PC-3 (cell line): ENCODE measurements at regions not wholly inside any gene's neighbourhood (a gene's known extent, or its start where the extent isn't known, plus 50 kb on each side); places are given as distances from the start of the nearest gene placed in this dataset.

Experiments
- ATAC-seq: fragments of 200-7000 bp; cut with Tn5 transposase; 2 replicates; pipeline ENCODE4 v1.9.1; 2020; ENCODE audit warnings: mild to moderate bottlenecking, moderate library complexity
- BruUV-seq: library from RNA; stranded (reverse); fragments of 400-500 nt; replicated peaks from 2 replicates; lab custom pipeline; 2021; lab: Mats Ljungman, UMichigan
- CTCF ChIA-PET: fragments of 300-600 bp; sonication (Branson Sonifier 250); formaldehyde crosslinking; loops from one replicate; lab custom pipeline; 2022; ENCODE audit warnings: antibody characterized with exemption; lab: Charles Lee
- POLR2A ChIA-PET: fragments of 300-600 bp; sonication (Branson Sonifier 250); formaldehyde crosslinking; loops from one replicate; lab custom pipeline; 2022; ENCODE audit warnings: antibody characterized with exemption; ENCODE audit not compliant: unreplicated experiment; lab: Charles Lee
- DNase-seq: peaks from one replicate; pipeline ENCODE4 v3.0.0-alpha.2; 2015
- H2AFZ ChIP-seq: fragments of 300-600 bp; sonication (generic); 2 replicates; pipeline ENCODE4 v1.6.0; 2016; ENCODE audit warnings: antibody characterized with exemption, low read length
- H3F3A ChIP-seq: fragments of 300-600 bp; sonication (generic); one replicate; pipeline ENCODE4 v1.6.0; 2017; ENCODE audit warnings: antibody characterized with exemption, low read length, control low read depth, mild to moderate bottlenecking; ENCODE audit not compliant: unreplicated experiment
- H3K27ac ChIP-seq: fragments of 300-600 bp; sonication (generic); 2 replicates; pipeline ENCODE4 v1.5.1; 2016; ENCODE audit warnings: mild to moderate bottlenecking, low read length
- H3K27me3 ChIP-seq: fragments of 300-600 bp; sonication (generic); 2 replicates; pipeline ENCODE4 v1.6.1; 2016; ENCODE audit warnings: low read length, mixed read lengths
- H3K36me3 ChIP-seq: fragments of 300-600 bp; sonication (generic); 2 replicates; pipeline ENCODE4 v1.6.1; 2016; ENCODE audit warnings: low read depth, mixed run types, low read length, mixed read lengths
- H3K4me1 ChIP-seq: fragments of 300-600 bp; sonication (generic); 2 replicates; pipeline ENCODE4 v1.5.1; 2016; ENCODE audit warnings: low read length; ENCODE audit not compliant: insufficient read depth
- H3K4me2 ChIP-seq: fragments of 300-600 bp; sonication (generic); 2 replicates; pipeline ENCODE4 v1.6.0; 2016; ENCODE audit warnings: low read length
- H3K4me3 ChIP-seq: fragments of 300-600 bp; sonication (generic); 2 replicates; pipeline ENCODE4 v1.5.1; 2016; ENCODE audit warnings: mild to moderate bottlenecking, low read length, mixed read lengths
- H3K79me2 ChIP-seq: fragments of 300-600 bp; sonication (generic); 2 replicates; pipeline ENCODE4 v1.6.1; 2017; ENCODE audit warnings: low read length, mixed read lengths
- H3K9ac ChIP-seq: fragments of 300-600 bp; sonication (generic); 2 replicates; pipeline ENCODE4 v1.6.0; 2016; ENCODE audit warnings: mild to moderate bottlenecking, low read length
- H3K9me2 ChIP-seq: fragments of 300-600 bp; sonication (generic); replicated peaks from 2 replicates; pipeline ENCODE4 v1.6.1; 2016; ENCODE audit warnings: mixed run types, low read length, mixed read lengths
- H3K9me3 ChIP-seq: fragments of 300-600 bp; sonication (generic); 2 replicates; pipeline ENCODE4 v1.6.1; 2016; ENCODE audit warnings: low read length, mixed read lengths
- H4K20me1 ChIP-seq: fragments of 300-600 bp; sonication (generic); 2 replicates; pipeline ENCODE4 v1.6.1; 2016; ENCODE audit warnings: low read length, mixed read lengths
- EZH2 ChIP-seq: fragments of 300-600 bp; sonication (generic); IDR thresholded peaks from one replicate; pipeline ENCODE4 v1.6.1; 2017; ENCODE audit warnings: antibody characterized with exemption, mild to moderate bottlenecking, low read length; ENCODE audit not compliant: unreplicated experiment
- EZH2phosphoT487 ChIP-seq: fragments of 300-600 bp; sonication (generic); IDR thresholded peaks from 2 replicates; pipeline ENCODE4 v1.6.1; 2018; ENCODE audit warnings: mild to moderate bottlenecking, antibody characterized with exemption, low read length, borderline replicate concordance
- intact Hi-C: fragments of 100-400 bp; cut with micrococcal nuclease; formaldehyde crosslinking; loops from 2 replicates; pipeline ENCODE4 v1.9.0; 2023
- TF ChIP-seq, protein P1 (sequence below): fragments of 300-600 bp; sonication (generic); conservative IDR thresholded peaks from 2 replicates; pipeline ENCODE4 v1.5.1; 2017; ENCODE audit warnings: antibody characterized with exemption, low read depth, mild to moderate bottlenecking, low read length

DNA sequence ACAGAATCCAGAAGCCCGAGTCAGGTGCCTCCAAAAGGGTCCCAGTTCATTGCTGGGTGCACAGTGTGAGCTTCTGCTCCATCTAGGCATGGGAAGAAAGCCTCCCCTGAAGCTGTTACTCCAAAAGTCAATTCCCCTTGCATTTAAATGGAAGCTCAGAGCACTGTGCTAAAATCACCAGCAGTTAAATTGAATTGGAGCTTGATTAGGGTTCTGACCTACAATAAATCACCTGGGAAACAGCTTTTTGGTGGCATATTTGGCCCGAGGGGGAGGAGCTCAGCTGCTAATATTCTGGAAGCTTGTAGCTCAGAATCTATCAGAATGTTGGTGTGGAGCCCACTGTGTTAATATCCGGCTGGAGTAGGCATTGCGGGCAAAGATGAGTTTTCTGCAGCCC, 87.1 kb upstream of the RGMA start:
- TF ChIP-seq, protein P1, sequence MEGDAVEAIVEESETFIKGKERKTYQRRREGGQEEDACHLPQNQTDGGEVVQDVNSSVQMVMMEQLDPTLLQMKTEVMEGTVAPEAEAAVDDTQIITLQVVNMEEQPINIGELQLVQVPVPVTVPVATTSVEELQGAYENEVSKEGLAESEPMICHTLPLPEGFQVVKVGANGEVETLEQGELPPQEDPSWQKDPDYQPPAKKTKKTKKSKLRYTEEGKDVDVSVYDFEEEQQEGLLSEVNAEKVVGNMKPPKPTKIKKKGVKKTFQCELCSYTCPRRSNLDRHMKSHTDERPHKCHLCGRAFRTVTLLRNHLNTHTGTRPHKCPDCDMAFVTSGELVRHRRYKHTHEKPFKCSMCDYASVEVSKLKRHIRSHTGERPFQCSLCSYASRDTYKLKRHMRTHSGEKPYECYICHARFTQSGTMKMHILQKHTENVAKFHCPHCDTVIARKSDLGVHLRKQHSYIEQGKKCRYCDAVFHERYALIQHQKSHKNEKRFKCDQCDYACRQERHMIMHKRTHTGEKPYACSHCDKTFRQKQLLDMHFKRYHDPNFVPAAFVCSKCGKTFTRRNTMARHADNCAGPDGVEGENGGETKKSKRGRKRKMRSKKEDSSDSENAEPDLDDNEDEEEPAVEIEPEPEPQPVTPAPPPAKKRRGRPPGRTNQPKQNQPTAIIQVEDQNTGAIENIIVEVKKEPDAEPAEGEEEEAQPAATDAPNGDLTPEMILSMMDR = no peak
- TF ChIP-seq EZH2 (no peak), EZH2phosphoT487 (no peak)
- Histone ChIP-seq H3K4me1 (no peaks in the 10 kb centered on the region; the same call in 1 of the 2 replicates), H4K20me1 (no peaks in the 10 kb centered on the region), H3K79me2 (no peaks in the 10 kb centered on the region), H3K27me3 (peaks cover 20% of the 10 kb centered on the region), H3K36me3 (no peaks in the 10 kb centered on the region), H3K27ac (no peak overlapping the region), H3K4me2 (no peak overlapping the region), H2AFZ (no peak overlapping the region), H3K9me2 (no peaks in the 10 kb centered on the region), H3K4me3 (no peak overlapping the region), H3F3A (no peaks in the 10 kb centered on the region), H3K9ac (no peak overlapping the region), H3K9me3 (no peaks in the 10 kb centered on the region)
- ChIA-PET CTCF (no interaction called here), POLR2A (no interaction called here)
- DNase-seq (no peak), ATAC-seq (no peak)
- BruUV-seq = no TSS peak
- intact Hi-C loops = no loop called here

DNA sequence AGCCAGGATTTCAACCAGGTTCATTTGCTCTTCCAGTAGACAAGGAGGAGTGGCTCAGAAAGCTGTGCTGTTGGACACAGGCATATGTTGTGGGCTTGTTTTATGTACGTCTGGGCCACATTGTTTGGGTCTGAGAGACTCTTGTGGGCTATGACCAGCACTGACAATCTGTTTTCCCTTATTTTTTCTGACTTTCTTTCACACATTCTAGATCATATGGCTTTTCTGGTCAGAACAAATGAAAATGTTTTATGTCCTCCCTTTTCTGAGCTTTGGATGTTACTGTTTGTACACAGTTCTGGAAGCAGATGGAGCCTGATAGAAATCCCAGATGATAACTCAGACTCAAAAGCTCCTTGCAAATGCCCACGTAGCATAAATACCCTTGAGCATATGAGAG, 85.8 kb upstream of the RGMA start:
- Histone ChIP-seq H3K27me3 (peaks cover 31% of the 10 kb centered on the region), H3K4me2 (no peak overlapping the region), H3K79me2 (no peaks in the 10 kb centered on the region), H3K4me1 (no peaks in the 10 kb centered on the region; the same call in 1 of the 2 replicates), H3K27ac (no peak overlapping the region), H4K20me1 (no peaks in the 10 kb centered on the region), H3K4me3 (no peak overlapping the region), H3K36me3 (no peaks in the 10 kb centered on the region), H3K9ac (no peak overlapping the region), H2AFZ (no peak overlapping the region), H3K9me3 (no peaks in the 10 kb centered on the region), H3F3A (no peaks in the 10 kb centered on the region), H3K9me2 (no peaks in the 10 kb centered on the region)
- intact Hi-C loops = no loop called here
- TF ChIP-seq, protein P1 = no peak
- no peak for TF ChIP-seq EZH2phosphoT487
- TF ChIP-seq EZH2 = no peak
- ChIA-PET POLR2A (no interaction called here), CTCF (no interaction called here)
- BruUV-seq = no TSS peak
- ATAC-seq (no peak), DNase-seq (no peak)

GRCh38 chr15:93173369-93173768, 84.4 kb upstream of the RGMA start:
- no peaks in the 10 kb centered on the region for H3K79me2 ChIP-seq
- no peaks in the 10 kb centered on the region for H3K9me3 ChIP-seq
- H3K27ac ChIP-seq = no peak overlapping the region
- H3K9ac ChIP-seq = no peak overlapping the region
- H3K27me3 ChIP-seq = peaks cover 37% of the 10 kb centered on the region
- intact Hi-C loops = no loop called here
- no peaks in the 10 kb centered on the region for H4K20me1 ChIP-seq
- no peaks in the 10 kb centered on the region for H3F3A ChIP-seq
- no peaks in the 10 kb centered on the region; the same call in 1 of the 2 replicates for H3K4me1 ChIP-seq
- ChIA-PET CTCF (no interaction called here), POLR2A (no interaction called here)
- no peak overlapping the region for H3K4me3 ChIP-seq
- H3K36me3 ChIP-seq = no peaks in the 10 kb centered on the region
- no peak overlapping the region for H3K4me2 ChIP-seq
- H3K9me2 ChIP-seq = no peaks in the 10 kb centered on the region
- BruUV-seq = no TSS peak
- DNase-seq (peak; percentile 63), ATAC-seq (peak; percentile 22; the same call in 1 of the 2 replicates)
- TF ChIP-seq, protein P1 = no peak
- TF ChIP-seq EZH2phosphoT487 (no peak), EZH2 (no peak)
- H2AFZ ChIP-seq = no peak overlapping the region
